Sigmoid colon (tissue), 4 donors: ENCODE measurements at regions not wholly inside any gene's neighbourhood (a gene's known extent, or its start where the extent isn't known, plus 50 kb on each side); places are given as distances from the start of the nearest gene placed in this dataset.

Experiments used
- EP300 ChIP-seq, 4 donors: sonication (generic); formaldehyde crosslinking; IDR thresholded peaks; one replicate each; pipeline ENCODE4 v1.6.1; 2017; ENCODE audit warnings: antibody characterized with exemption in 4 of 4
- POLR2A ChIP-seq, 2 donors: fragments of 450-650 bp; IDR thresholded peaks; one replicate each; pipeline ENCODE4 v1.6.1; 2016; ENCODE audit warnings: antibody characterized with exemption in 2 of 2, mild to moderate bottlenecking in 2 of 2, moderate library complexity in 2 of 2
- TF ChIP-seq, protein P1 (sequence below), 4 experiments: fragments of 450-650 bp in 3 of 4; fragments of 200-600 bp in 1 of 4; IDR thresholded peaks; one replicate each; pipeline ENCODE4 v1.5.1; 2016 to 2019; ENCODE audit warnings: antibody characterized with exemption in 4 of 4, mild to moderate bottlenecking in 3 of 4, moderate library complexity in 2 of 4

GRCh38 chr17:71883845-71884244 lies 237.0 kb upstream of the SOX9 start:
- TF ChIP-seq POLR2A (IDR thresholded peaks at IDR 0.05) (no peak), EP300 (IDR thresholded peaks at IDR 0.05) (no peak)
- TF ChIP-seq, protein P1, sequence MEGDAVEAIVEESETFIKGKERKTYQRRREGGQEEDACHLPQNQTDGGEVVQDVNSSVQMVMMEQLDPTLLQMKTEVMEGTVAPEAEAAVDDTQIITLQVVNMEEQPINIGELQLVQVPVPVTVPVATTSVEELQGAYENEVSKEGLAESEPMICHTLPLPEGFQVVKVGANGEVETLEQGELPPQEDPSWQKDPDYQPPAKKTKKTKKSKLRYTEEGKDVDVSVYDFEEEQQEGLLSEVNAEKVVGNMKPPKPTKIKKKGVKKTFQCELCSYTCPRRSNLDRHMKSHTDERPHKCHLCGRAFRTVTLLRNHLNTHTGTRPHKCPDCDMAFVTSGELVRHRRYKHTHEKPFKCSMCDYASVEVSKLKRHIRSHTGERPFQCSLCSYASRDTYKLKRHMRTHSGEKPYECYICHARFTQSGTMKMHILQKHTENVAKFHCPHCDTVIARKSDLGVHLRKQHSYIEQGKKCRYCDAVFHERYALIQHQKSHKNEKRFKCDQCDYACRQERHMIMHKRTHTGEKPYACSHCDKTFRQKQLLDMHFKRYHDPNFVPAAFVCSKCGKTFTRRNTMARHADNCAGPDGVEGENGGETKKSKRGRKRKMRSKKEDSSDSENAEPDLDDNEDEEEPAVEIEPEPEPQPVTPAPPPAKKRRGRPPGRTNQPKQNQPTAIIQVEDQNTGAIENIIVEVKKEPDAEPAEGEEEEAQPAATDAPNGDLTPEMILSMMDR (IDR thresholded peaks at IDR 0.05), result no peak
